Activated naive CD8-positive, alpha-beta T cell treated with anti-CD3 and anti-CD28 coated beads for 36 hours (primary cell): ENCODE measurements at regions not wholly inside any gene's neighbourhood (a gene's known extent, or its start where the extent isn't known, plus 50 kb on each side); places are given as distances from the start of the nearest gene placed in this dataset.

Source experiments
- DNase-seq: peaks from one replicate; pipeline ENCODE4 v3.0.0; 2021
- H3K27ac Mint-ChIP-seq: one replicate; pipeline ENCODE4 v1.8.0; 2022; ENCODE audit warnings: mild to moderate bottlenecking, moderate library complexity, mixed read lengths
- H3K27me3 Mint-ChIP-seq: one replicate; pipeline ENCODE4 v1.8.0; 2022; ENCODE audit warnings: mild to moderate bottlenecking, mixed read lengths
- H3K36me3 Mint-ChIP-seq: one replicate; pipeline ENCODE4 v1.8.0; 2021; ENCODE audit warnings: mild to moderate bottlenecking, mixed read lengths
- H3K4me1 Mint-ChIP-seq: one replicate; pipeline ENCODE4 v1.8.0; 2021; ENCODE audit warnings: mixed read lengths
- H3K4me3 Mint-ChIP-seq: one replicate; pipeline ENCODE4 v1.8.0; 2022; ENCODE audit warnings: mild to moderate bottlenecking, moderate library complexity, mixed read lengths
- H3K9me3 Mint-ChIP-seq: one replicate; pipeline ENCODE4 v1.8.0; 2022; ENCODE audit warnings: mixed read lengths

DNA sequence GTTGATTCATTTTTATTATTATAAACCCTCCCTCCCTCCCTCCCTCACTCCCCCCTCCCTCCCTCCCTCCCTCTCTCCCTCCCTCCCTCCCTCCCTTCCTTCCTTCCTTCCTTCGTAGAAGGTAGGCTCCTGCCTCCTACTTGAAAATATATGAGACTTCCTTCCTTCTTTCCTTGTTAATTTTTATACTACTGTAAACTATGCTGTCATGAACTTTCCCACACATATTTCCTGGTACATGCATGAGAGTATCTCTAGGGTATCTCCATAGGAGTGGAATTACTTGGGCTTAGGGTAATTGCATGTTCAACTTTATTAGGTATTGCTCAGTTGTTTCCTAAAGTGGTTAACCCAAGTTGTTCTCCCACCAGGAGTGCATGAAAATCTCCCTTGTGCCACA, 330.6 kb downstream of the KCNRG start:
- Mint-ChIP-seq H3K27ac (no peak overlapping the region), H3K4me1 (no peaks in the 10 kb centered on the region), H3K27me3 (peaks cover 17% of the 10 kb centered on the region), H3K4me3 (no peak overlapping the region), H3K9me3 (no peaks in the 10 kb centered on the region), H3K36me3 (no peaks in the 10 kb centered on the region)
- no peak for DNase-seq

DNA sequence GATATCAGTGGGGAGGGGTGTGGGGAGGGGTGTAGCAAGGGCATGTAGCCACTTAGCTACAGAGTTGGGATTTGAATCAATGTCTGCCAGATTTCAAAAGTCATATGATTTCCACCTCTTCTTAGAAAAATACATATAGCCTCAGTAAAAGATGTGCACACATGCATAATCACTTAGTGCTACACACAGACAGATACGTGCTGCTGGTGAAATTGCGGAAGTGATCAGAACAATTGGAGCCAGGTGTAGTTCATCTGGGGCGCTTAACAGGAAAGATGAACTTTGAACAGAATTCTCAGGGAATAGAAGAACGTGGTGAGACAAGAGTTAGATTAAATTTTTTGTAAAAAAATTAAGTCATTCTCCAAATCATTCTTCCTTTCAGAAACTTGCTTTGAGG, 333.1 kb downstream of the KCNRG start:
- Mint-ChIP-seq H3K27ac (no peak overlapping the region), H3K9me3 (no peaks in the 10 kb centered on the region), H3K4me3 (no peak overlapping the region), H3K36me3 (no peaks in the 10 kb centered on the region), H3K27me3 (peaks cover 17% of the 10 kb centered on the region), H3K4me1 (no peaks in the 10 kb centered on the region)
- DNase-seq: no peak

DNA sequence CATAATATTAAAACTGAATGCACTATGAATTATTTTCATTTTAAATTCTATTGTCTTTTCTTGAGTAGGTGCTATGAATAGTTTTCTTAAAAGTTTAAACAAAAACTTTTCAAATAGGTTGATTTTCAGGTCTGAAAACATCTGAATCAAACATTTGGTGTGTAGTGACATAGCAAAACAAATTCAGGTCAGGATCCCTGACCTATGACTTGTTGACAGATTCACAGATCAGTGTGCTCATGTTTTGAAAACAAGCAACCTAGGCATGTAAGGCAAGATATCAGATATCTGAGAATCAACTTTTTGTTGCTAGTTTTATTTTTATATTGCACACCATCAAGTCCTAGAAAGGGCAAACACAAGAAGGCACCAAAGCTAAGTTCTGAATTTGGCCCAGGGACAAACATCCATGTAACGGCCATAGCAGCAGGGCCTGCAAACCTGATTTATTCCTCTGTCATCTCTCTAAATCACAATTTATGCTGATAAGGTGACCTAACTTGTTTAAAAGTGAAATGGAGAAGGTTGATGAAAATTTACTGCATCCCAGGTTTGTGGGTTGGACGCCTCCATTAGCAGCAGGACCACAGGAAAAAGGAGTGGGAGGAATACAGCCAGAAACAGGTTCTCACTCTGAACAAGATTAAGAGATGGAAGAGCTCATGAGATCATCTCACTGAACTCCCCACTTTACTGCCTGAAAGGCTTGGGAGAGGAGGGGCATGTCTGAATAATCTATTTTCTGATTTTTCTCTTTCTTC, 337.7 kb downstream of the KCNRG start:
- peaks cover 6% of the 10 kb centered on the region for H3K27me3 Mint-ChIP-seq
- H3K4me1 Mint-ChIP-seq: peaks cover 12% of the 10 kb centered on the region
- no peak overlapping the region for H3K27ac Mint-ChIP-seq
- no peaks in the 10 kb centered on the region for H3K9me3 Mint-ChIP-seq
- no peaks in the 10 kb centered on the region for H3K36me3 Mint-ChIP-seq
- no peak for DNase-seq
- no peak overlapping the region for H3K4me3 Mint-ChIP-seq

DNA sequence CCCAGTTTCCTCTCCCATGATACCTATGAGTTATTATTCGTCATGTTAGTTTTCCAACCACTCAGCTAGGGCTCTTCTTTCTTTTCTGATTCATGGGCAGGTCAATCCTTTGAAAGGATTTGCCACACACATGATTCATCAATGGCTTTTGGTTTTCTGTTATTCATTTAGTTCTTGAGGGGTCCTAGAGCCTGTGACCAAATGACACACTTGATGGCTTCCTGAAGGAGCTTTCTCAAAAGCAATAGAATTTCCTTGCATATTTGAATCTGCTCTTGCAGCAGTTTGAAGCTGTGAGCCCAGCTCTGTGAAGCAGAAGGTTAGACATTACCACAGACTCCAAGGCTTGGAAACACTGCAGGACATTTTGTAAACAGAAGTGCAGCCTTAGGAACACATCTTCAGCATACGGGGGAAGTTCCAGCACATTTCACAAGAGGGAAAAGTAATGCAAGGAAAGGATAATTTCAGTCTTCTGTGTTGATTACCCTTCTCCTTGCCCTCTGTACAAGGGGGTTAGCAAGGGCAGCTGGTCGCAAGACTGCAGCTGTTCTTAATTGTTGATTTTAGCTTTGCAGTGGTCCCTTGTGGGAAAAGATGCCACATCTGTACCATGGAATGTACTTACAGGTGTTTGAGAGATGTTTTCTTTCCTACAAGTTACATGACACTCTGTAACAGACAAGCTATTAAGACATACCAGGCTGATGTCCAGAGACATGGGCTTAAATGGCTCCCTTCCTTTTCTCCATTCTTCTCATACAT, 338.6 kb downstream of the KCNRG start:
- no peak overlapping the region for H3K4me3 Mint-ChIP-seq
- H3K9me3 Mint-ChIP-seq: no peaks in the 10 kb centered on the region
- H3K36me3 Mint-ChIP-seq: no peaks in the 10 kb centered on the region
- no peaks in the 10 kb centered on the region for H3K27me3 Mint-ChIP-seq
- H3K4me1 Mint-ChIP-seq: peaks cover 20% of the 10 kb centered on the region
- DNase-seq: no peak
- no peak overlapping the region for H3K27ac Mint-ChIP-seq

DNA sequence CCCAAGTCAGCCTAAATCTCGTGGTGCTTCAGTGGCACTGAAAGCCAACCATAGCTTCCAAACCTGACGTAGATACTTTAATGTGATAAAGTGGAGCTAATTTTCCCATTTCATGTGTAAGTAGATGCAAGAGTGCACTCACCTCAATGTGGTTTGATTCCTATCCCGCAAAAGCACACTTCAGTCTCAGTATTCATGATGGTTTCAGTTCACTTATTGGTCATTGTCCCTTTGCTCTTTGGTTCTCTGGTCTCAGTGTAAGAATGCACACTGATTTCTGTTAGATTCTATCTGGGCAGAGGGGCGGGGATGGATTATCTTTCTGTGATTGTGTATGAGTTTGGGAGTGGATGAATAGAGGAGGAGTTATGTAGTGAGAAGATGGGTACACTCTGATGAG, 340.6 kb downstream of the KCNRG start:
- H3K4me3 Mint-ChIP-seq: no peak overlapping the region
- no peaks in the 10 kb centered on the region for H3K36me3 Mint-ChIP-seq
- no peaks in the 10 kb centered on the region for H3K9me3 Mint-ChIP-seq
- peaks cover 25% of the 10 kb centered on the region for H3K4me1 Mint-ChIP-seq
- no peak overlapping the region for H3K27ac Mint-ChIP-seq
- H3K27me3 Mint-ChIP-seq: no peaks in the 10 kb centered on the region
- DNase-seq: no peak

DNA sequence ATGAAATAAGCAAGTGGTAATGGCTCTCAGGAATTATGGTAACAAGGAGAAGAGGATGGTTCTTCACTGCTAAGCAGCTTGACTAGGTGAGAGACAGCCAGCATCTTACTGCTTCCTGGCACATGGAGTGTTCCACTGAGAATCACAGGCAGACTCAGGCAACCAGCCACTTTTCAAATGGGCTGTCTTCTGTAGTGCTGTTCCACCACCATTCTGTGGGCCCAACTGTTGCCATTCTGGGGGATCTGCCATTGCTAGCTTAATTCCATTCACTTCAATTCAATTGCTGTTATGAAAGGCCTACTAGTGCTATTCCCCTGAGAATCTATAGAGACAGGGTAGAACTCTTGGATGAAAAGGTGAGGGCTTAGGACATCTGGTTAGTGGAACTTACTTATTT, 341.9 kb downstream of the KCNRG start:
- Mint-ChIP-seq H3K27me3 (no peaks in the 10 kb centered on the region), H3K36me3 (no peaks in the 10 kb centered on the region), H3K4me3 (no peak overlapping the region), H3K9me3 (no peaks in the 10 kb centered on the region), H3K27ac (no peak overlapping the region), H3K4me1 (peaks cover 30% of the 10 kb centered on the region)
- no peak for DNase-seq

DNA sequence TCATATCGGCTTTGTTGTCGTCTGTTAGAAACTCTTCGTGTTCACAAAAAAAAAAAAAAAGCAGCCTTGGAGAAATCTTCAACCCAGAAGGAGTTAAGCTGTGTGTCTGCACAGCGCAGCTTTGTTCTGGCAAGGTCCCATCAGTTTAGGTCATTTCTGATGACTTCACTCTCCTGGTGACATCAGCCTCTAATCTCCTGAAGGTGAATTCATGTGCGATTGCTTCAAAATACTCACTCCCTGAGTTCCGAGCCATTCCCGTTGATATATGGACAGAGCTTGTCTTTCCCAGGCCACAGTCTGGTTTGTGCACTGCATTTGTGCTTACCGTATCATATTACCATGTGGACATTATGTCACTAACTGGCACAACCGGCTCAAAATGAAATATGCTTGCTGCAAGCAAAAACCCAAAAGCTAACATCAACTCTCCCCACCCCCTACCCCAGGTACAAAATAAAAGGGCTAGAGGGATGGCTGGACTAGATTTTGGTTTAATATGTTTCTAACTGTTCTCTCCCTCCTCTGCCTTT, 342.4 kb downstream of the KCNRG start:
- no peak overlapping the region for H3K27ac Mint-ChIP-seq
- no peaks in the 10 kb centered on the region for H3K36me3 Mint-ChIP-seq
- H3K4me3 Mint-ChIP-seq: no peak overlapping the region
- H3K27me3 Mint-ChIP-seq: no peaks in the 10 kb centered on the region
- H3K9me3 Mint-ChIP-seq: no peaks in the 10 kb centered on the region
- peaks cover 30% of the 10 kb centered on the region for H3K4me1 Mint-ChIP-seq
- no peak for DNase-seq

DNA sequence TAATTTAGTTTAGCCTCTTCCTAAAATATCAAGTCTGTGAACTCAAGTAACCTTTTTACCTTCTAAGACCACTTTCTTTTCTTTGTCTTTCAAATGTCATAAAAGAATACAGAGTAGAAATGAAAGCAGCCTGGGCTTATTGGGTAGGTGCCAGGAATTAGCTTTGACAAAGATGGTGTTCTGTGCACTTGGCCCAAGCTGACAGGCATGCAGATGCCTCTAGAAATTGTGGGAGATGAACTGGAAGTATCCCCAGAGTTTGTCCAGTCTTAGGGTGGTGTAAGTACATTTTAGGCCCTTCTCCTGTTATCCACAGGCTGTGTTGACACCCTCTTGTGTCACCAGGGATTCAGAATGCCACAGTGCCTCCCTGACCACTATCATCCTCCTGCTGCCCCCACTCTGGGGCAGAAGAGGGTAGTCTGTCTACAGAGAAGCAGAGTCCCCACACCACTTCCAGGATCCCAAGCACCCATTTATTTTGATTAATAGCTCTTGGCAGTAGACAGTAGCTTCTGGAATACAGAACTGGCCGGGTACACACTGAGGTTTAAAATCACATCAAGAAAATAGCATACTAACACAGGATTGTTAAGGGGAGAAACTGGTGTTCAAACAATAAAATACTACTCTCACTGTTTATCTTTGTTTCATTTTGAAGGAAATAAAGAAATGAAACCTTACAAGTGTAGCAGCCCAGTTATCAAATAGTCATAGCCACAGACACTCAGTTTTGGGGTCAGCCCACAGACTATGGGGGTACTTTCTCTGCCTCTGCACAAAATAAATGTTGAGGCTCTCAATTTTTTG, 343.2 kb downstream of the KCNRG start:
- DNase-seq: no peak
- no peak overlapping the region for H3K4me3 Mint-ChIP-seq
- no peak overlapping the region for H3K27ac Mint-ChIP-seq
- H3K27me3 Mint-ChIP-seq: peaks cover 1% of the 10 kb centered on the region
- peaks cover 30% of the 10 kb centered on the region for H3K4me1 Mint-ChIP-seq
- no peaks in the 10 kb centered on the region for H3K36me3 Mint-ChIP-seq
- H3K9me3 Mint-ChIP-seq: no peaks in the 10 kb centered on the region

DNA sequence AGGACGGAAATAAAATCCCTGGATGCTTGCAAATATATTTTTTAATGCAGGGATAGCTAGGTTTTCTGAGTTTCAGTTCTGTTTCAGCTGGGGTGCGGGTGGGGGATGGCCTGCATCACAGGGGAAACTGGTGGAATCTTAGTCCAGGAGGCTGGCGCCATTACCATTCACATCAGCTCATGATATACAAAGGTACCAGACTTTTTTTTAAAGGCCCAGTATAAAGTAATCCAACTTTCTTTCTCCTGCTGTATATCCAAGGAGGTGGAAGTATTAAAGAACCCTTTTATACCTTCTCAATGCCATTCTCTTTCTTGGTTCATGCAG, 343.8 kb downstream of the KCNRG start:
- Mint-ChIP-seq H3K4me3 (no peak overlapping the region), H3K27ac (no peak overlapping the region), H3K9me3 (no peaks in the 10 kb centered on the region), H3K4me1 (peaks cover 25% of the 10 kb centered on the region), H3K27me3 (peaks cover 6% of the 10 kb centered on the region), H3K36me3 (no peaks in the 10 kb centered on the region)
- DNase-seq: no peak

DNA sequence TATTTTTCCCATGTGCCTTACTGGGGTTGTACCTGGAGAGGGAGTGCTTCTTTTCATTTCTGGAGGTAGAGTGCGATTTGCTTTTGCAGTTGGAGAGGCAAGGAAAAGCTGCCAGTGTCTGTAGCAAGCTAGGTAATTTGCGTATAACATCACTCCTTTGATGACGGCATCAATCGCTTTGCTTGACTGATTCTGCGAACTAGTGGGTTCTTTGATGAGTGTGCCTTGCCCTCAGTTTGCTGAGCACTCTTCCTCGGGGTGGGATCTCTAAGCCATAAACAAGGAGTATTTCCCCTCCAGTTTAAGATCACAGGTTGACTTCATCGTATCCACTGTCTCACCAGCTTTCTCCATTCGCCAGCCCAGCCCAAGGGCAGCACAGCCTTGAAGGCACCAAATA, 344.5 kb downstream of the KCNRG start:
- no peaks in the 10 kb centered on the region for H3K36me3 Mint-ChIP-seq
- peaks cover 14% of the 10 kb centered on the region for H3K27me3 Mint-ChIP-seq
- no peak for DNase-seq
- no peak overlapping the region for H3K27ac Mint-ChIP-seq
- H3K9me3 Mint-ChIP-seq: no peaks in the 10 kb centered on the region
- peaks cover 25% of the 10 kb centered on the region for H3K4me1 Mint-ChIP-seq
- H3K4me3 Mint-ChIP-seq: no peak overlapping the region

DNA sequence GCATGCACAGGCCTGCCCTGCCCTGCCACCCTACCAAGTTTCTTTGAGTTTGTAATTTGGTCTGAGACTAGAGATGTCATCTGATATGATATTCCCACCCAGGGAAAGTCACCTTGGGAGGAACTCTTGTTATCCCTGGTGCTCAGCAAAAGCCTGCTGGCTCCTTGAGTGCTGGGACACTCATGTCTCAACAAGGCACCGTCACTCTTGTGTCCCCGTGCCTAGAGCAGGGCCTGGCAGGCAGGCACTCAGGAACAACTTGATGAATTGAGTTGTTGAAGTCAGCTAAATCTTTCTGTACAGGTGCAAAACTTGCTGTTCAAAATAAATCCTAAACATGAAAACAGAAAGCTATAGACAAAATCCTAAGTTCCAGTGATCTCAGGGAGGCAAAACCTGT, 345.4 kb downstream of the KCNRG start:
- peaks cover 25% of the 10 kb centered on the region for H3K4me1 Mint-ChIP-seq
- H3K9me3 Mint-ChIP-seq: no peaks in the 10 kb centered on the region
- no peaks in the 10 kb centered on the region for H3K36me3 Mint-ChIP-seq
- no peak overlapping the region for H3K27ac Mint-ChIP-seq
- peaks cover 21% of the 10 kb centered on the region for H3K27me3 Mint-ChIP-seq
- H3K4me3 Mint-ChIP-seq: no peak overlapping the region
- DNase-seq: no peak

DNA sequence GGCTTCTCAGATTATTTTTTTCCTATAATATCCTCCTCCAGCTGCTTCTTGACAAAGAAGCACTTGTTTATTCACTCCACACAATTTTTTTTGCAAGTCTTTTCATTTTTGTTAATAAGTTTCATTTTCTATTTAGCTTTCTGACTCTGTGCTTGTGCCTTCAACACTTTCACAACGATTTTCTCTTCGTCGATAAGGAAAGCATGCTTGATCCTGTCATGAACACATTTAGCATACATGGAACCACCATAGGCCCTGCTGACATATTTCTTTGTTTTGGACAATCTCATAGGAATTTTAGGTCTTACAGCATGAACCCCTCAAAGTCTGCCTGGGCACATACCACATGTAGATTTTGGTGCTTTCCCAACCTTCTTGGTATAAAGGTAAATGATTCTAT, 346.0 kb downstream of the KCNRG start:
- no peaks in the 10 kb centered on the region for H3K36me3 Mint-ChIP-seq
- no peak overlapping the region for H3K27ac Mint-ChIP-seq
- peaks cover 30% of the 10 kb centered on the region for H3K4me1 Mint-ChIP-seq
- DNase-seq: no peak
- H3K4me3 Mint-ChIP-seq: no peak overlapping the region
- peaks cover 21% of the 10 kb centered on the region for H3K27me3 Mint-ChIP-seq
- no peaks in the 10 kb centered on the region for H3K9me3 Mint-ChIP-seq

DNA sequence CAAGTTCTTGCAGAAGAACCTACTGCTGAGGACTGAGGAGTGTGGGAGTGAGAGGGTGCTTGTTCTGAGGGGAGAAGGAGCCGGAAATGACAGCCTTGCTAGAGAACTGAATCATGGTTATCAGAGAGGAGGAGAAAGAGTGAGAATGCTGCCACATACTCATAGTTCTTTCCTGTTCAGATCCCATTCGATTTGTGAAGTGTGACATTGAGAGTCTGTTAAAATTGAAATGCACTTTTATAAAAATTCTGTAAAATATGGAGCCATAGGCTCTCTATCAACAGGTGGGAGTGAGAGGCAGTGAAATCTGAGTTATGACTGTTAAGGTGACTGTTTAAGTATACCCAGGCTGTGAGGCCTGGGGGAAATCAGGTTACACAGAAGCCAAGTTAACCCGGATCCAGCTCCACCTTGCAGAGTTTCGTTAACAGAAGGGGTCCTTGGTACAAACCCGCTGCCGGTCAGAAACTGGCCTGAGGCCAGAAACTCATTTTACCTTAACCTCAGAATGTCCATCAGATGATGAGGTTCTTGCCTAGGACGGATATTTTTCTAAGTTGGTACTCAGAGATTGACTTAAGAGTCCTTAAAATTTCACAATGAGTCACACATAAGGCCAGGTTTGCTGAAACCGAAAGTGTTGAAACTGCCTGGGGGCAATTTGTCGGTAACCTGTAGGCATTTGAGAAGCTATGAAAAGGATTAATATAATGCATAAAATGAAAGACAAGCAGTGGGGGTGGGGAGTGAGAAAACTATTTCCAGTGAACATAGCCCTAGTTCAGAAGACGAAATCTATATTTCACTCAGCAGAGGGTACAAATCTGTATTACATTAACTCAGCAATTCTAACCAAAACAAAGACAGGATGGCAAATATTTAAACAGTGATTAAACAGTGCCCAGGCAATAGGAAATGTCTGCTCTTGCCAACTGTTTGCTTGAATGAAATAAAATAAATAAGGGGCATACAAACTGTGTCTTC, 350.5 kb downstream of the KCNRG start:
- Mint-ChIP-seq H3K4me1 (peaks cover 27% of the 10 kb centered on the region), H3K36me3 (no peaks in the 10 kb centered on the region), H3K4me3 (no peak overlapping the region), H3K27me3 (peaks cover 34% of the 10 kb centered on the region), H3K9me3 (peaks cover 2% of the 10 kb centered on the region), H3K27ac (peak overlapping the region; percentile 72)
- peak; percentile 47 for DNase-seq

DNA sequence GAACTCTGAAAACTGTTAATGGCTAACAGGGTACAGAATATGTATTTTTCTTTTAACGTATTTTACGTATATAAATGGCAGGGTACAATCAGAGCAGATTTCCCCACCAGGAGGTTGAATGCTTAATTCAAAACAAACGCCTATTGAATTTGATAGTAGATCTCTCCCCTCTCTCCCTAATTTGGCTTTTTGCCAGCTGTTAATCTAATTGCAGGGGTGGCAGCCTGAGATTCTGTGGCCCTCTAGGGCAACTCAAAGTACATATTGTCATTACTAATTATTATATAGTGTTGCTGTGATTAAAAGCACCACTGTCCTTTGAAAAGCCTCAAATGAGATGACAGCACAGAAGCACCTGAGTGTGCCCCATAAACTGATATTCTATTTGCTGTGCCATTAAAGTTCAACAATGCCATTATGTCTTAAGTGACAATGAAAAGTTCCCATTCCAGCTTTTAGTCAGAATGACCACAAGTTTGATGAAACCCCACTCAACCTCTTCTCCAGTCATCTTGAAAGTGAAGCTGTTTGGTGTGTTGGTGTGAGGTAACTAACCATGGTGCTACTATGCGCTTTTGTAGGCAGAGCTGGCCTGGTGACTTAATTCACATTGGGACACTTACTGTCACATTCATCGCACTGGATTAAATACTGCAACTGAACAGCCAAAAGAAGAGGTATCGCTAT, 351.4 kb downstream of the KCNRG start:
- peaks cover 41% of the 10 kb centered on the region for H3K27me3 Mint-ChIP-seq
- peak overlapping the region; percentile 22 for H3K4me3 Mint-ChIP-seq
- peaks cover 2% of the 10 kb centered on the region for H3K9me3 Mint-ChIP-seq
- H3K4me1 Mint-ChIP-seq: peaks cover 23% of the 10 kb centered on the region
- DNase-seq: peak; percentile 37
- H3K36me3 Mint-ChIP-seq: no peaks in the 10 kb centered on the region
- H3K27ac Mint-ChIP-seq: peak overlapping the region; percentile 76
